ENCODE measurements at regions not wholly inside any gene's neighbourhood (a gene's known extent, or its start where the extent isn't known, plus 50 kb on each side); places are given as distances from the start of the nearest gene placed in this dataset.

DNA sequence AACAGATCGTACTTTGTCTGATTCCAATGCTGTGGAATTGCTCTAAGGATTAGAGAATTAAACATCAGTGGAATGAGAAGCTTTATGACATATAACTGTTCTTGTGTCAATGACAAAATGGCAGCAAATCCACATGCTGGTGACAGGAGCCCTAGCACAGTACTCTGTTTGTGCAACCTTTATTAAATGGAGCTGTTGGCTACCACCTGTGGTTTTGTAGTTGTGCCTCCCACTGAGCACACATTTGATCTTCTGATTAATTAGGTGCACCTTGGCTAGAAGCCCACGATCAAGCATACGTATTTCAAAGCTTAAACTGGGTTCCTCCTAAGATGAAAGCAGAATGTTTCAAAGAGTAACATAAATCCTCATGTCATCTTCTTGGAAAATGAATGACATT, 394.0 kb upstream of the IGFBP7 start (continued):
- TF ChIP-seq CUX1 (IDR thresholded peaks at IDR 0.05; ENCODE audit: insufficient replicate concordance, low read depth, low read length) (no peak), KLF5 (IDR thresholded peaks at IDR 0.05; ENCODE audit: partially characterized antibody) (no peak), ZBED1 (IDR thresholded peaks at IDR 0.05; ENCODE audit: borderline replicate concordance) (no peak), GATAD2B (conservative IDR thresholded peaks at IDR 0.05; ENCODE audit: low read depth) (no peak), SREBF2 (IDR thresholded peaks at IDR 0.05; ENCODE audit: low read length) (no peak), NR2C1 (IDR thresholded peaks at IDR 0.05) (no peak), CREB1 (IDR thresholded peaks at IDR 0.05; ENCODE audit: low read depth) (no peak), RELA (IDR thresholded peaks at IDR 0.05; ENCODE audit: borderline replicate concordance, partially characterized antibody) (no peak), IRF4 (IDR thresholded peaks at IDR 0.05; ENCODE audit: low read depth, low read length) (no peak)
- TF ChIP-seq, protein P1, sequence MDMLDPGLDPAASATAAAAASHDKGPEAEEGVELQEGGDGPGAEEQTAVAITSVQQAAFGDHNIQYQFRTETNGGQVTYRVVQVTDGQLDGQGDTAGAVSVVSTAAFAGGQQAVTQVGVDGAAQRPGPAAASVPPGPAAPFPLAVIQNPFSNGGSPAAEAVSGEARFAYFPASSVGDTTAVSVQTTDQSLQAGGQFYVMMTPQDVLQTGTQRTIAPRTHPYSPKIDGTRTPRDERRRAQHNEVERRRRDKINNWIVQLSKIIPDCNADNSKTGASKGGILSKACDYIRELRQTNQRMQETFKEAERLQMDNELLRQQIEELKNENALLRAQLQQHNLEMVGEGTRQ (IDR thresholded peaks at IDR 0.05; ENCODE audit: borderline replicate concordance, low read depth, low read length): no peak
- TF ChIP-seq, protein P2, sequence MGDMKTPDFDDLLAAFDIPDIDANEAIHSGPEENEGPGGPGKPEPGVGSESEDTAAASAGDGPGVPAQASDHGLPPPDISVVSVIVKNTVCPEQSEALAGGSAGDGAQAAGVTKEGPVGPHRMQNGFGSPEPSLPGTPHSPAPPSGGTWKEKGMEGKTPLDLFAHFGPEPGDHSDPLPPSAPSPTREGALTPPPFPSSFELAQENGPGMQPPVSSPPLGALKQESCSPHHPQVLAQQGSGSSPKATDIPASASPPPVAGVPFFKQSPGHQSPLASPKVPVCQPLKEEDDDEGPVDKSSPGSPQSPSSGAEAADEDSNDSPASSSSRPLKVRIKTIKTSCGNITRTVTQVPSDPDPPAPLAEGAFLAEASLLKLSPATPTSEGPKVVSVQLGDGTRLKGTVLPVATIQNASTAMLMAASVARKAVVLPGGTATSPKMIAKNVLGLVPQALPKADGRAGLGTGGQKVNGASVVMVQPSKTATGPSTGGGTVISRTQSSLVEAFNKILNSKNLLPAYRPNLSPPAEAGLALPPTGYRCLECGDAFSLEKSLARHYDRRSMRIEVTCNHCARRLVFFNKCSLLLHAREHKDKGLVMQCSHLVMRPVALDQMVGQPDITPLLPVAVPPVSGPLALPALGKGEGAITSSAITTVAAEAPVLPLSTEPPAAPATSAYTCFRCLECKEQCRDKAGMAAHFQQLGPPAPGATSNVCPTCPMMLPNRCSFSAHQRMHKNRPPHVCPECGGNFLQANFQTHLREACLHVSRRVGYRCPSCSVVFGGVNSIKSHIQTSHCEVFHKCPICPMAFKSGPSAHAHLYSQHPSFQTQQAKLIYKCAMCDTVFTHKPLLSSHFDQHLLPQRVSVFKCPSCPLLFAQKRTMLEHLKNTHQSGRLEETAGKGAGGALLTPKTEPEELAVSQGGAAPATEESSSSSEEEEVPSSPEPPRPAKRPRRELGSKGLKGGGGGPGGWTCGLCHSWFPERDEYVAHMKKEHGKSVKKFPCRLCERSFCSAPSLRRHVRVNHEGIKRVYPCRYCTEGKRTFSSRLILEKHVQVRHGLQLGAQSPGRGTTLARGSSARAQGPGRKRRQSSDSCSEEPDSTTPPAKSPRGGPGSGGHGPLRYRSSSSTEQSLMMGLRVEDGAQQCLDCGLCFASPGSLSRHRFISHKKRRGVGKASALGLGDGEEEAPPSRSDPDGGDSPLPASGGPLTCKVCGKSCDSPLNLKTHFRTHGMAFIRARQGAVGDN (IDR thresholded peaks at IDR 0.05): no peak
- TF ChIP-seq, protein P3, sequence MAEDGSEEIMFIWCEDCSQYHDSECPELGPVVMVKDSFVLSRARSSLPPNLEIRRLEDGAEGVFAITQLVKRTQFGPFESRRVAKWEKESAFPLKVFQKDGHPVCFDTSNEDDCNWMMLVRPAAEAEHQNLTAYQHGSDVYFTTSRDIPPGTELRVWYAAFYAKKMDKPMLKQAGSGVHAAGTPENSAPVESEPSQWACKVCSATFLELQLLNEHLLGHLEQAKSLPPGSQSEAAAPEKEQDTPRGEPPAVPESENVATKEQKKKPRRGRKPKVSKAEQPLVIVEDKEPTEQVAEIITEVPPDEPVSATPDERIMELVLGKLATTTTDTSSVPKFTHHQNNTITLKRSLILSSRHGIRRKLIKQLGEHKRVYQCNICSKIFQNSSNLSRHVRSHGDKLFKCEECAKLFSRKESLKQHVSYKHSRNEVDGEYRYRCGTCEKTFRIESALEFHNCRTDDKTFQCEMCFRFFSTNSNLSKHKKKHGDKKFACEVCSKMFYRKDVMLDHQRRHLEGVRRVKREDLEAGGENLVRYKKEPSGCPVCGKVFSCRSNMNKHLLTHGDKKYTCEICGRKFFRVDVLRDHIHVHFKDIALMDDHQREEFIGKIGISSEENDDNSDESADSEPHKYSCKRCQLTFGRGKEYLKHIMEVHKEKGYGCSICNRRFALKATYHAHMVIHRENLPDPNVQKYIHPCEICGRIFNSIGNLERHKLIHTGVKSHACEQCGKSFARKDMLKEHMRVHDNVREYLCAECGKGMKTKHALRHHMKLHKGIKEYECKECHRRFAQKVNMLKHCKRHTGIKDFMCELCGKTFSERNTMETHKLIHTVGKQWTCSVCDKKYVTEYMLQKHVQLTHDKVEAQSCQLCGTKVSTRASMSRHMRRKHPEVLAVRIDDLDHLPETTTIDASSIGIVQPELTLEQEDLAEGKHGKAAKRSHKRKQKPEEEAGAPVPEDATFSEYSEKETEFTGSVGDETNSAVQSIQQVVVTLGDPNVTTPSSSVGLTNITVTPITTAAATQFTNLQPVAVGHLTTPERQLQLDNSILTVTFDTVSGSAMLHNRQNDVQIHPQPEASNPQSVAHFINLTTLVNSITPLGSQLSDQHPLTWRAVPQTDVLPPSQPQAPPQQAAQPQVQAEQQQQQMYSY (CRISPR knock-in tag; IDR thresholded peaks at IDR 0.05): no peak

Data from GM12878 (cell line).